Erythroblast (primary cell): ENCODE measurements at regions not wholly inside any gene's neighbourhood (a gene's known extent, or its start where the extent isn't known, plus 50 kb on each side); places are given as distances from the start of the nearest gene placed in this dataset.

Experiments
- GATA1 ChIP-seq: IDR thresholded peaks from 2 replicates; pipeline ENCODE4 v1.6.1; 2011; ENCODE audit warnings: low read depth, mild to moderate bottlenecking, control low read depth, low read length, moderate library complexity
- POLR2A ChIP-seq: IDR thresholded peaks from 2 replicates; pipeline ENCODE4 v1.6.1; 2011; ENCODE audit warnings: mild to moderate bottlenecking, low read length

DNA sequence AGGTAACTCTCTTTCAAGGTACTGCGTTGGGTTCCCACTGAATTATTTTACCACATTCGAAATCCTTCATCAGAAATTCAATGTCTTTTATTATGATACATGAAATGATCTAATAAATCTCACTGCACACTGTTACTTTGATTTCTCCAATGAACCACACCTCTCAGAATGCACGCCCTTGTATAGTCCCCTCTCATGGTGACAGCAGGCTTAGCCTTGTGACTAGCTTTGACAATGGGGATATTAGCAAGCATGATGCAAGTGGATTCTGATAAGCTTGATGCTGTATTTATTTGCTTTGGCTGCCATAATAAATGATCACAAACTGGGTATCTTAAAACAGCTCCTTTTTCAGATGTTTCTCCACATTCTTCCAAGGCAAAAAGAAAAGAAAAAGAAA, 100.4 kb upstream of the ETV6 start:
- TF ChIP-seq POLR2A (no peak), GATA1 (no peak)
